ENCODE measurements at regions not wholly inside any gene's neighbourhood (a gene's known extent, or its start where the extent isn't known, plus 50 kb on each side); places are given as distances from the start of the nearest gene placed in this dataset.

- TF ChIP-seq CTCF (conservative IDR thresholded peaks at IDR 0.05; ENCODE audit: low read length) (no peak), EZH2phosphoT487 (IDR thresholded peaks at IDR 0.05; ENCODE audit: borderline replicate concordance, low read depth, low read length) (no peak)
Observed at GRCh38 chr1:217315346-217315745, 315.5 kb downstream of the GPATCH2 start.

All from OCI-LY7 (cell line).